C4-2B (cell line): ENCODE measurements at regions not wholly inside any gene's neighbourhood (a gene's known extent, or its start where the extent isn't known, plus 50 kb on each side); places are given as distances from the start of the nearest gene placed in this dataset.

Source experiments
- H3K27ac ChIP-seq: fragments of 450-650 bp; 2 replicates; pipeline ENCODE4 v1.5.1; 2017
- CTCF ChIP-seq: fragments of 450-650 bp; conservative IDR thresholded peaks from 2 replicates; pipeline ENCODE4 v1.5.1; 2017; ENCODE audit warnings: mild to moderate bottlenecking
- ZFX ChIP-seq: fragments of 450-650 bp; IDR thresholded peaks from 2 replicates; pipeline ENCODE4 v1.6.1; 2017

- no peak for TF ChIP-seq CTCF
- no peak for TF ChIP-seq ZFX
- H3K27ac ChIP-seq: no peak overlapping the region
Observed at GRCh38 chr12:71071536-71072097, 86.2 kb downstream of the TSPAN8 start.

- no peak for TF ChIP-seq CTCF
- no peak for TF ChIP-seq ZFX
- no peak overlapping the region for H3K27ac ChIP-seq
Observed at GRCh38 chr12:71070416-71071128, 87.2 kb downstream of the TSPAN8 start.

- TF ChIP-seq CTCF: no peak
- no peak for TF ChIP-seq ZFX
- H3K27ac ChIP-seq: no peak overlapping the region
Observed at GRCh38 chr12:71069311-71069710, 88.5 kb downstream of the TSPAN8 start.

GRCh38 chr12:71063087-71063486 is 94.7 kb downstream of the TSPAN8 start:
- no peak overlapping the region for H3K27ac ChIP-seq
- TF ChIP-seq ZFX: no peak

- TF ChIP-seq CTCF: no peak
- H3K27ac ChIP-seq: no peak overlapping the region
Observed at GRCh38 chr12:71061451-71061850, 96.3 kb downstream of the TSPAN8 start.

GRCh38 chr12:71060426-71060825 is 97.4 kb downstream of the TSPAN8 start:
- TF ChIP-seq ZFX (no peak), CTCF (no peak)
- H3K27ac ChIP-seq: no peak overlapping the region

GRCh38 chr12:71057330-71057729 is 100.5 kb downstream of the TSPAN8 start:
- no peak for TF ChIP-seq CTCF
- TF ChIP-seq ZFX: no peak
- no peak overlapping the region for H3K27ac ChIP-seq

- no peak for TF ChIP-seq CTCF
- no peak for TF ChIP-seq ZFX
- H3K27ac ChIP-seq: no peak overlapping the region
Observed at GRCh38 chr12:71054551-71054950, 103.2 kb downstream of the TSPAN8 start.
